Tibial nerve (tissue), 3 donors: ENCODE measurements at regions not wholly inside any gene's neighbourhood (a gene's known extent, or its start where the extent isn't known, plus 50 kb on each side); places are given as distances from the start of the nearest gene placed in this dataset.

Experiments
- POLR2A ChIP-seq, 2 donors: fragments of 450-650 bp; IDR thresholded peaks; one replicate each; pipeline ENCODE4 v1.6.1; 2017; ENCODE audit warnings: antibody characterized with exemption in 2 of 2, mild to moderate bottlenecking in 2 of 2, moderate library complexity in 2 of 2
- TF ChIP-seq, protein P1 (sequence below), 5 experiments: fragments of 200-600 bp in 3 of 5; fragments of 450-650 bp in 2 of 5; sonication (generic) in 3 of 5; IDR thresholded peaks; one replicate each; pipeline ENCODE4 v1.5.1; 2016 to 2019; ENCODE audit warnings: antibody characterized with exemption in 5 of 5, mild to moderate bottlenecking in 3 of 5, moderate library complexity in 2 of 5

GRCh38 chr15:66901336-66902100 lies 163.9 kb upstream of the SMAD3 start:
- TF ChIP-seq, protein P1, sequence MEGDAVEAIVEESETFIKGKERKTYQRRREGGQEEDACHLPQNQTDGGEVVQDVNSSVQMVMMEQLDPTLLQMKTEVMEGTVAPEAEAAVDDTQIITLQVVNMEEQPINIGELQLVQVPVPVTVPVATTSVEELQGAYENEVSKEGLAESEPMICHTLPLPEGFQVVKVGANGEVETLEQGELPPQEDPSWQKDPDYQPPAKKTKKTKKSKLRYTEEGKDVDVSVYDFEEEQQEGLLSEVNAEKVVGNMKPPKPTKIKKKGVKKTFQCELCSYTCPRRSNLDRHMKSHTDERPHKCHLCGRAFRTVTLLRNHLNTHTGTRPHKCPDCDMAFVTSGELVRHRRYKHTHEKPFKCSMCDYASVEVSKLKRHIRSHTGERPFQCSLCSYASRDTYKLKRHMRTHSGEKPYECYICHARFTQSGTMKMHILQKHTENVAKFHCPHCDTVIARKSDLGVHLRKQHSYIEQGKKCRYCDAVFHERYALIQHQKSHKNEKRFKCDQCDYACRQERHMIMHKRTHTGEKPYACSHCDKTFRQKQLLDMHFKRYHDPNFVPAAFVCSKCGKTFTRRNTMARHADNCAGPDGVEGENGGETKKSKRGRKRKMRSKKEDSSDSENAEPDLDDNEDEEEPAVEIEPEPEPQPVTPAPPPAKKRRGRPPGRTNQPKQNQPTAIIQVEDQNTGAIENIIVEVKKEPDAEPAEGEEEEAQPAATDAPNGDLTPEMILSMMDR (IDR thresholded peaks at IDR 0.05) = no peak
- no peak for TF ChIP-seq POLR2A (IDR thresholded peaks at IDR 0.05)
